TTC549 (cell line): ENCODE measurements at regions not wholly inside any gene's neighbourhood (a gene's known extent, or its start where the extent isn't known, plus 50 kb on each side); places are given as distances from the start of the nearest gene placed in this dataset.

ENCODE experiments used
- FAIRE-seq: peaks from 2 replicates; lab custom pipeline; 2012; peaks lifted over from hg19 to GRCh38; lab: Jason Lieb, UNC

- FAIRE-seq: no peak
These were observed 168.3 kb downstream of the NR4A2 start for GRCh38 chr2:156164091-156164720.

DNA sequence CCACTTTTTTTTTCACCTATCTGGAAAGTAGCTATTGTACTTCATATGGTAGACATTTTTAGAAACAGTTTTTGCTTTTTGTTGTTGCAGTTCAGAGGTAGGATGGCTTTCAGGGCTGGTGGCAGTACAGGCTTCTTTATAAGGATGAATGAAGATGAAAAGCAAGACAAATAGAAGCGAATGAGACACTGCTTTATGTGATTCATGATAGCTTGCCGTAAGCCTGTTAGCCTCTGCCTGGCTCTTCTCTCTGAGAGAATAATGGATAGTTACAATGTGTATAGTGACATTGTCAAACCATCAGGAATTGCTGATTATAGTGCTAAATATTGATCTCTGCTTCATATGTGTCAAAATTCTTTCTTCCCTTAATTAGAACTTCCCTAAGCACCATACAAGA lies 173.7 kb downstream of the NR4A2 start:
- FAIRE-seq: no peak

DNA sequence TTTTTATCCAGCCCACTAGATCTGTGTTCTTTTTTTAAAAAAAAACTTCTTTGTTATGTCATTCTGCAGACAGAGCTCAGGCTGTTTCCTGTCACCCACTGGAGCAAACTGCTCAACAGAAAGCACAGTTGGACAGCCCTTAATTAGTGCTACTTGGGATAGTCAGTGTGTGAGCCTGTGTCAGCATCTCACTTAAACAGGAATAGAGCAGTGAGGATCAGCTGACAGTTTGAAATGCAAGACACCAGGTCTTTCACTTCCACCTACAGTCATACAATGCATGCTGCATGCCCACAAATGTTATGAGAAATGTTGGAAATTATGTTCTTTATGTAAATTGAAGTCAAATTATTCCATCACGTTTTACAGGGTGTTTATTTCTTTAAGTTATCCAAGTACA lies 174.9 kb downstream of the NR4A2 start:
- FAIRE-seq: no peak

DNA sequence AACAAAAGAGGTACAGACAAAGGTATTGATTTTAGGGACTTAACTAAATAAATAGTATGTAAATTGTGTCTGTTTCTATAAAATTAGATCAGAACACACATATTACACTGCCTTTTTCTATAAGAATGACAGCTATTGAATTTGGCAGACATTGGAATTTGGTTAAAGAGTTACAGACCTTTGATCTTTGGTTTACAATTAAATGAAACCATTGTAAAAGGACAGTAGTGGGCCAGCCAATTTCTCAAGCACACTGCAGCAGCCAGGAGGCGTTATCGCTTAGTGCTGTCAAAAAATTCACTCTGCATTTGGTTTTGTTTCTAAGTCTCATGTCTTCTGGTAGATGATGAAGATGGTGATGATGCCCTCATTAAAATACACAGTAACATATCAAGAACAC lies 175.9 kb downstream of the NR4A2 start:
- no peak for FAIRE-seq

GRCh38 chr2:156155319-156155718 lies 177.2 kb downstream of the NR4A2 start:
- FAIRE-seq: no peak

- FAIRE-seq: no peak
These were observed 181.2 kb downstream of the NR4A2 start for GRCh38 chr2:156151351-156151750.

DNA sequence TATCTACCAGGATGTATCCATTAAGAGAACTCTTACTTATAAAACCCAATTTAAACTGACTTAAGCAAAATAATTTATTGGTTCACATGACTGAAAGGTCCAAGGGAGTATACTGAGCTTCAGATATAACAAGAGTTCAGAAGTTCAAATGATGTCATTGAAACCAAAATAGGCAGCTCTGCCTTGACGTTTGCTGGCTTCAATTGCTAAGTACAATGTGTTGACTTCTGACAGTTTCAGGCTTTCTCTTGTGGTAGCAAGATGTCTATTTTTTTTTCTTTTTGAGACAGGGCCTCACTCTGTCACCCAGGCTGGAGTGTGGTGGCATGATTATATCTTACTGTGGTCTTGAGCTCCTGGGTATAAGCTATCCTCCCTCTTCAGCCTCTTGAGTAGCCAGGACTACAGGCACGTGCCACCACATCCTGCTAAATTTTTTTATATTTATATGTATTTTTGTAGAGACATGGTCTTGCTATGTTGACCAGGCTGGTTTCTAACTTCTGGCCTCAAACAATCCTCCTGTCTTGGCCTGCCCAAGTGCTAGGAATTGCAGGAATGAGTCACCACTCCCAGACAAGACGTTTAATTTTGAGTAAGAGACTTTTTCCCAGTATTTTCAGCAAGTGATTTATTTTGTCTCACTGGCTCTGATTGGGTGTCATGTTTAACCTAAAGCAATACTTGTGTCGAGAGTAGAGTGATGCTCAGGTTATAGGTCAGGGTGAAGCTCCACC lies 184.8 kb downstream of the NR4A2 start:
- no peak for FAIRE-seq

DNA sequence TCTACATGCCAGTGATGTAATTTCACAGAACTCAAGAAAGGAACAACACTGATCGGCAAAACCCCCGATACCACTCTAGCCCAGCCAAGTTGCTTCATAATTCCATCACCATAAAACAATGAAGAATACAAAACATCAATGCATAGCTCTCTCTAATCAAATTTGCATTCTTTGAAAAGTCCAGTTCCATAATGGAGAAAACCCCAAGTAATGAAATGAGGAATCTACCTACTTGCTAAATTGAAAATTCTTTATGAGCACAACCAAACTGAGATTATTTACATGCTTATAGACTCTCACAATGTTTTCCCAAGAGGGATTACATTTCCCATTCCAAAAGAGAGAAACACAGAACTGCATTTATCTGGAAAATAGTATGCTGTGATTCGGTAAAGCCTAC lies 186.5 kb downstream of the NR4A2 start:
- FAIRE-seq: no peak

DNA sequence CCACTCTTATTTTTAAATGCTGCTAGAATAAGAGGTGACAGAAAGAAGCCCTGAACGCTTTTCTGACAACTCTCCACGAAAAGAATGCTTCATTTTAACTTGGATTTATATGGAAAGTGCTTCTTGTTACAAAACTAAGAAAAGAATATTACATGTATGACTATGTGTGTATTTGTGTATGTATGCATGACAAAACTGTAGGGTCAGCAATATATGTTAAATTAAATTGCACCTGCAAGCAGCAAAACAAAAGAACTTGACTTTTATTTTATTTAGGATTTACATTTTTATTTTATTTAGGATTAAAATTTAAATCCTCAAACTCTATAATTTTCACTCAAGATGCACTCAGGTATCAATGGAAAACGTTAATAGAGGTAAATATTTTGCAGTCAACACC lies 187.1 kb downstream of the NR4A2 start:
- no peak for FAIRE-seq

DNA sequence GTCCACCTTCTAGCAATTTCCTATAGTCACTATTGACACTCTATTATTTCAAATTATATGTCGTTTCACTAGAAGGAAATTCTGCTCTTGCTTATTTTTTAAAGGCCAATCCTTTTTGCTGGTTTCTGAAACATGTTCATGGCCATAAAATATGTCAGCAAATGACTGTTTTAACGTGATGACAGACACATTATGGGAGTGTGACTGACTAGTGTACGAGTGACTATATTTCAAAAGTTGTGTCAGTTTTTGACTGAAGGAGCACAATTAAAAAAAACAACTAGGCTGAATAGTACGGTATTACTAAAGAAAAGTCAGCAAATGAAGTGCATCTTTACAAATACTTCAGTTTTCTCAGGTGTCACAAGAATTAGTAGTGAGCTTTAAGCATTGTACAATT lies 196.0 kb downstream of the NR4A2 start:
- no peak for FAIRE-seq

DNA sequence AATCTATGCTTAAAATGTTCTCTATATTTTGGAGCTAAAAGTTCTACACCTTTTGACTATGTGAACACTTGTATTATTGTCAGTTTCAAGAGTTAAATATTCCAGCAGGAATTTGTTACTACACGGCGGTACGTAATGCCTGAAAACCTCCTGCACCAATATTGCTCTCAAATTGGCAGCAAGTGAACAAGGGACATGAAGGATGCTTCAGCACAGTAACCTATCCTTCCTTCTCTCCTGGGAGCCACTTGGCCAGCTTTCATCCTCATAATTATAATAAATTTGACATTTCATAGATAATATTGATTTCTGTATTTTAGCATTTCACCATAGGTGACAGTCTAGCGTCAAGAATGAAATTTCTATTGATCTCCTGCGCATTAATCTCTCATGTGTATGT lies 197.6 kb downstream of the NR4A2 start:
- FAIRE-seq: no peak

- FAIRE-seq: no peak
These were observed 199.6 kb downstream of the NR4A2 start for GRCh38 chr2:156132941-156133340.

GRCh38 chr2:156132130-156132529 lies 200.4 kb downstream of the NR4A2 start:
- no peak for FAIRE-seq

- FAIRE-seq: no peak
These were observed 203.3 kb downstream of the NR4A2 start for GRCh38 chr2:156129227-156129626.

- FAIRE-seq: no peak
These were observed 207.5 kb downstream of the NR4A2 start for GRCh38 chr2:156125018-156125417.

DNA sequence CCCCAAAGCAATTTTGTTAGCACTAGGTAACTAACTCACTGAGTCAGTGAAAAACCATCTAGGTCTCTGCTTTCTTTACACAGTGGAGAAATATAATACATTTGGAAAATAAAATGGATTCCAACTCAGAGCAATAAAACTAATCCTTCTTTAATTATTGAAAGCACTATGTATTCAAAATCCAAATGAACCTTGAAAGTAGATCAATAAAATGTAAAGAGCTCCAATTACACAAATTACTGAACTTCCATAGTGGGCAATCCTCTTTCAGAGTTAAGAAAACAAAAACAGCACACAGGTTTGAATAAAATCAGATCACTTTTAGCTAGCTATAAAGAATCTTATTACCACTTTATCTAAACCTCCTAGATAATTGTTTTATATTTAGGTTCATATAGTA lies 208.1 kb downstream of the NR4A2 start:
- FAIRE-seq: no peak

GRCh38 chr2:156118753-156119416 lies 213.6 kb downstream of the NR4A2 start:
- FAIRE-seq: no peak

GRCh38 chr2:156116113-156116512 lies 216.4 kb downstream of the NR4A2 start:
- FAIRE-seq: no peak

GRCh38 chr2:156115338-156115737 lies 217.2 kb downstream of the NR4A2 start:
- no peak for FAIRE-seq

DNA sequence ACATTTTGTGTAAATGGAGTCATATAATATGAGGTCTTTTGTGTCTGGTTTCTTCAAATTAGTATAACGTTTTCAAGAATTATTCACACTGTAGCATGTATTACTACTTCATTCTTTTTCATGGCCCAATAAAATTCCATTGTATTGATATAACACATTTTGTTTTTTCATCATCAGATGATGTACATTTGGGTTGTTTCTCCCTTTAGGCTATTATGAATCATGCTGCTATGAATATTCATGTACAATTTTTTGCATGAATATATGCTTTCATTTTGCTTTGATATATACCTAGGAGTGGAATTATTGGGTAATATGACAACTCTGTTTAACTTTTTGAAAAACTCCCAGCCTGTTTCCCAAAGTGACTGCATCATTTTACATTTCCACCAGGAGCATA lies 220.2 kb downstream of the NR4A2 start:
- no peak for FAIRE-seq

DNA sequence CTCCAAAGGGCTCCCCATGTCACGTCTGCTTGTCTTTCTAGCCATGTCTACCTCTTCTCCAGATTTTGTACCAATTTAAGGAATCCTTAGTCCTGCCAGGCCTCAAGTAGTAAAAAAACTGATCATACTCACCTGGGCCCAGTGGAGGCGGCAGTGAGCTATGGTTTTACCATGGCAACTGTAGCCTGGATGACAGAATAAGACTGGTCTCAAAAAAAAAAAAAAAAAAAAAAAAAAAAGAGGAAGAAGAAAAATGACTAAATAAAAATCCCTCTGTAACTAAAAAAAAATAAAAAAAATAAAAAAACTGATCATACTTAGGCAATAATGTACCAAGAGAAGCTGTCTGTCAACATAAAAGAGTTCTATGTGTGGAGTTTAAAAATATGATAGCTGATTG lies 221.6 kb downstream of the NR4A2 start:
- no peak for FAIRE-seq

DNA sequence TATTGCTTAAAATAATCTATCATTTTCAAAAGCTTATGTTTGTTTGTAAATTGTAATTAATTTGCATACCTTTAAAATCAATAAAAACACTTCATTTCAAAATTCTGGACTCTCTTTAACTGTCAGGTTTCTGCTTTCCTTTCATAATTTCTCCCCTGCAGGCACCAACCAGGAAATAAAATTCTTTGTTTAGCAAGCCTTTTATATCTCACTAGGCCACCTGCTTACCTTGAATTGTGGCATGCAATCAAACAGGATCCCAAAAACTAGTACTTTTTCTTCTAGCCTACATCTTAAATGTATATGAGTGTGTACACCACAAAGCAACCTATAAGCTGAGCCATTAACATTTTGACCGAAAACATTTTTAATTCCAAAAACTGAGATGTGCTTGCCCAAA lies 233.1 kb downstream of the NR4A2 start:
- FAIRE-seq: no peak

- FAIRE-seq: no peak
These were observed 234.0 kb downstream of the NR4A2 start for GRCh38 chr2:156098506-156098905.

DNA sequence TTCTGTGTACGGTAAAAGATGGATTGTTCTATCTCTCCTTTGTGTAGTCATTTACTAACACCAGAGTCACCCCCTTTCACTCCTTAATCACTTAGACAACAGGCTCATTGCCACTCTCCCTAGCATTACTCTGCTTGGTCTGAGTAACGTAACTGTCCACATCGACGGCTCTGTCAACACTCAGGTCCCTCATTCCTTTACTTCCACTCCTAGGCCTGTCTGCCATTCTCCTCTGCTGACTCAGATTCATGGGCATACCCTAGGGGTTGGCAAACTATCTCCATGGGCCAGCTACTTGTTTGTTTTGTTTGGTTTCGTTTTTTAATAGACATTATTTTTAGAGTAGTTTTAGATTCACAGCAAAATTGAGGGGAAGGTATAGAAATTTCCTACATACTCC lies 243.9 kb downstream of the NR4A2 start:
- no peak for FAIRE-seq
